SK-N-MC (cell line): ENCODE measurements at regions not wholly inside any gene's neighbourhood (a gene's known extent, or its start where the extent isn't known, plus 50 kb on each side); places are given as distances from the start of the nearest gene placed in this dataset.

ENCODE experiments used
- EZH2 ChIP-seq: fragments of 200-600 bp; sonication (generic); IDR thresholded peaks from one replicate; pipeline ENCODE4 v1.6.1; 2017; ENCODE audit warnings: antibody characterized with exemption
- POLR2AphosphoS5 ChIP-seq: IDR thresholded peaks from 2 replicates; pipeline ENCODE4 v1.6.1; 2012; ENCODE audit warnings: mild to moderate bottlenecking, low read depth, low read length, borderline replicate concordance

DNA sequence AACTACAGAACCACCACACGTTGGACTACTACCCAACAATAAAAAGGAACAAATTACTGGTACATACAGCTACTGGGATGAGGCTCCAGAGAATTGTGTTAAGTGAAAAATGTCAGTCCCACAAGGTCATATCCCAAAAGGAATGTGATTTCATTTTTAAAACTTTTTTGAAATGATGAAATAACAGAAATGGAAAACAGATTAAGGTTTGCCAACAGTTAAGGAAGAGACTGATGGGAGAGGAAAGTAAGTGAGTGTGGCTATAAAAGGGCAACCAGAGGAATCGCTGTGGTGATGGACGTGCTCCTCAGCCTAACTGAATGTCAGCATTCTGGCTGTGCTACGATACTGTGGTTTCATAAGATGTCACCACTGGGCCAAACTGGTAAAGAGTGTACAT, 512.8 kb downstream of the UQCRFS1 start:
- TF ChIP-seq POLR2AphosphoS5: no peak
- no peak for TF ChIP-seq EZH2
